ENCODE measurements at regions not wholly inside any gene's neighbourhood (a gene's known extent, or its start where the extent isn't known, plus 50 kb on each side); places are given as distances from the start of the nearest gene placed in this dataset.

- in situ Hi-C loops (cut with MboI) (no loop called here), intact Hi-C loops (cut with micrococcal nuclease; ENCODE audit: unreplicated experiment) (no loop called here)
- FAIRE-seq (no peak), DNase-seq (ENCODE audit: low read depth, low spot score) (no peak), ATAC-seq (no peak)
- Histone ChIP-seq H3K9ac (ENCODE audit: control insufficient read depth, insufficient read depth, low read length) (no peak overlapping the region), H3K9me3 (replicated peaks; ENCODE audit: control insufficient read depth, insufficient read depth, low read length) (no peaks in the 10 kb centered on the region), H2AFZ (ENCODE audit: control insufficient read depth, low read depth, low read length) (no peak overlapping the region), H3K79me2 (ENCODE audit: control insufficient read depth, insufficient read depth, low read length) (no peaks in the 10 kb centered on the region), H3K27ac (ENCODE audit: control insufficient read depth, insufficient read depth) (no peak overlapping the region), H3K4me2 (ENCODE audit: control insufficient read depth, insufficient read depth) (no peak overlapping the region), H3K4me3 (no peak overlapping the region), H4K20me1 (ENCODE audit: control insufficient read depth, insufficient read depth) (no peaks in the 10 kb centered on the region), H3K27me3 (replicated peaks in 1 of 2; ENCODE audit: control insufficient read depth in 2 of 2, insufficient read depth in 2 of 2, low read length in 1 of 2) (no peaks in the 10 kb centered on the region), H3K4me1 (ENCODE audit: control insufficient read depth, insufficient read depth, low read length) (no peaks in the 10 kb centered on the region), H3K36me3 (ENCODE audit: control insufficient read depth in 2 of 2, insufficient read depth in 2 of 2, low read length in 1 of 2) (no peaks in the 10 kb centered on the region)
- ChIA-PET CTCF (no interaction called here), SMC1A (ENCODE audit: uncharacterized antibody, unreplicated experiment) (interaction anchor here (0.8 kb wide), 1 partner anchor 17 kb away, joined by 3 read pairs; no protein-coding TSS in a partner anchor), POLR2A (no interaction called here), RAD21 (ENCODE audit: unreplicated experiment) (interaction anchor here (1.2 kb wide), 1 partner anchor 10 kb away, joined by 3 read pairs; no protein-coding TSS in a partner anchor)
- TF ChIP-seq KDM1A (IDR thresholded peaks at IDR 0.05; ENCODE audit: borderline replicate concordance) (no peak), PRDM15 (CRISPR knock-in tag; IDR thresholded peaks at IDR 0.05) (no peak), TARDBP (IDR thresholded peaks at IDR 0.05; ENCODE audit: borderline replicate concordance) (no peak), ZNF24 (IDR thresholded peaks at IDR 0.05) (no peak), CHD2 (IDR thresholded peaks at IDR 0.05; ENCODE audit: borderline replicate concordance, low read depth, low read length) (no peak), HDAC2 (IDR thresholded peaks at IDR 0.05) (no peak), CBX3 (IDR thresholded peaks at IDR 0.05; ENCODE audit: borderline replicate concordance, low read depth) (no peak)
- no TSS peak for BruUV-seq (replicated peaks)
Measured at GRCh38 chr1:191498318-191498717, 659.9 kb upstream of the RGS18 start.

Data from GM12878 (cell line).